HFFc6 (cell line): ENCODE measurements at regions not wholly inside any gene's neighbourhood (a gene's known extent, or its start where the extent isn't known, plus 50 kb on each side); places are given as distances from the start of the nearest gene placed in this dataset.
"Not testable (repeated sequence)": the region's sequence is repeated elsewhere in the genome, so short reads cannot be mapped to it uniquely, and the experiment has no call there.

Experiments
- DNase-seq: peaks from one replicate; pipeline ENCODE4 v3.0.0-alpha.2; 2018
- H3K27ac Mint-ChIP-seq: 2 replicates; pipeline ENCODE4 v1.8.0; 2020; ENCODE audit warnings: mild to moderate bottlenecking, mixed read lengths
- H3K27me3 Mint-ChIP-seq: 2 replicates; pipeline ENCODE4 v1.8.0; 2021; ENCODE audit warnings: mild to moderate bottlenecking, moderate library complexity, mixed read lengths; ENCODE audit not compliant: insufficient read depth
- H3K36me3 Mint-ChIP-seq: 2 replicates; pipeline ENCODE4 v1.8.0; 2021; ENCODE audit warnings: low read depth, mixed read lengths
- H3K4me1 Mint-ChIP-seq: 2 replicates; pipeline ENCODE4 v1.8.0; 2020; ENCODE audit warnings: low read depth, mixed read lengths
- H3K4me3 Mint-ChIP-seq: 2 replicates; pipeline ENCODE4 v1.8.0; 2020; ENCODE audit warnings: mild to moderate bottlenecking, moderate library complexity, mixed read lengths
- H3K9me3 Mint-ChIP-seq: 2 replicates; pipeline ENCODE4 v1.8.0; 2020; ENCODE audit warnings: mild to moderate bottlenecking, mixed read lengths
- CTCF ChIP-seq: fragments of 200-600 bp; sonication (generic); IDR thresholded peaks from 2 replicates; pipeline ENCODE4 v1.5.0; 2021; ENCODE audit warnings: antibody characterized with exemption, mild to moderate bottlenecking

DNA sequence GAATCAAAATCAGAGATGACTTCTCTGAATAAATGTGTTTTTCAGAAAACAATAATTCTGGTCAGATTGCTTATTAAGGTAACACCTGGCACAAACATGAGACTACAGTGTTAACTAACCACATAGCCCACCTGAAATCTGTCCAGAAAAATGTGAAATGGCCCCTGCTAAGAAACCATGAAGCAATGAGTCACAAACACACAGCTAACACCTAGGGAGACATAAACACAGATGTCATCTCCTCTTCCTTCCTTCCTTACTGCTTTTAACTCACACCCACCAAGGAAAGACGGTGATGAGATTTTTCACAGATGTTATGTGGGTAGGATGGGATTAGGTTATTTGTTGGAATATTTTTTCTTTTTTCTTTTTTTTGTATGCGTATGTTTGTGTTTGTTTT is 315.0 kb upstream of the STAC start:
- H3K4me1 Mint-ChIP-seq, result no peaks in the 10 kb centered on the region
- H3K4me3 Mint-ChIP-seq, result no peak overlapping the region
- H3K27me3 Mint-ChIP-seq, result no peaks in the 10 kb centered on the region
- H3K27ac Mint-ChIP-seq, result no peak overlapping the region
- peaks cover 35% of the 10 kb centered on the region for H3K9me3 Mint-ChIP-seq
- no peaks in the 10 kb centered on the region for H3K36me3 Mint-ChIP-seq
- TF ChIP-seq CTCF, result no peak
- DNase-seq, result no peak

- Mint-ChIP-seq H3K36me3 (no peaks in the 10 kb centered on the region; the same call in none of the 2 replicates), H3K4me3 (no peak overlapping the region), H3K27me3 (no peaks in the 10 kb centered on the region), H3K27ac (no peak overlapping the region), H3K9me3 (peaks cover 38% of the 10 kb centered on the region), H3K4me1 (no peaks in the 10 kb centered on the region)
- no peak for TF ChIP-seq CTCF
- no peak for DNase-seq
Measured at GRCh38 chr3:36075491-36075890, 304.8 kb upstream of the STAC start.

DNA sequence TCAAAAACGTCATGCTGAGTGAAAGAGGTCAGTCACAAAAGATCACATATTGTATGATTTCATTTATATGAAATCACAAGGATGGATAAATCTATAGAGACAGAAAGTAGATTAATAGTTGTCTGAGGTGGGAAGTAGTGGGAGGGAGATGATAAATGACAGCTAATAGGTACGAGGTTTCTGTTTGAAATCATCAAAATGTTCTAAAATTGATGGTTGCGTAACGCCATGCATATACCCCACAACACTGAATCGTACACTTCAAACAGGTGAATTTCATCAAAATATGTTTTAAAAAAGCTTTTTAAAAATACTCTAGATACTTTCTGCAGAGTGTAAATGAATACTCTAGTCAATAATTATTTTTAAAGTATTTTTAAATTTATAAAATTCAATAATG is 303.0 kb upstream of the STAC start:
- H3K27ac Mint-ChIP-seq, result no peak overlapping the region
- peaks cover 42% of the 10 kb centered on the region for H3K9me3 Mint-ChIP-seq
- H3K36me3 Mint-ChIP-seq, result no peaks in the 10 kb centered on the region; the same call in 1 of the 2 replicates
- no peaks in the 10 kb centered on the region for H3K4me1 Mint-ChIP-seq
- DNase-seq, result no peak
- no peak for TF ChIP-seq CTCF
- no peak overlapping the region for H3K4me3 Mint-ChIP-seq
- no peaks in the 10 kb centered on the region for H3K27me3 Mint-ChIP-seq

GRCh38 chr3:36082958-36083357 is 297.3 kb upstream of the STAC start:
- H3K9me3 Mint-ChIP-seq, result peaks cover 36% of the 10 kb centered on the region
- not testable (repeated sequence) for H3K27ac Mint-ChIP-seq, H3K36me3 Mint-ChIP-seq, H3K4me3 Mint-ChIP-seq, DNase-seq, H3K27me3 Mint-ChIP-seq, H3K4me1 Mint-ChIP-seq

GRCh38 chr3:36095238-36095637 is 285.1 kb upstream of the STAC start:
- DNase-seq, result no peak
- TF ChIP-seq CTCF, result no peak
- no peak overlapping the region for H3K27ac Mint-ChIP-seq
- H3K4me1 Mint-ChIP-seq, result no peaks in the 10 kb centered on the region
- no peaks in the 10 kb centered on the region for H3K27me3 Mint-ChIP-seq
- no peaks in the 10 kb centered on the region for H3K36me3 Mint-ChIP-seq
- no peak overlapping the region for H3K4me3 Mint-ChIP-seq
- H3K9me3 Mint-ChIP-seq, result peaks cover 26% of the 10 kb centered on the region

GRCh38 chr3:36097209-36097608 is 283.1 kb upstream of the STAC start:
- no peak for DNase-seq
- Mint-ChIP-seq H3K9me3 (peaks cover 42% of the 10 kb centered on the region), H3K27ac (no peak overlapping the region), H3K36me3 (no peaks in the 10 kb centered on the region), H3K27me3 (no peaks in the 10 kb centered on the region), H3K4me1 (no peaks in the 10 kb centered on the region), H3K4me3 (no peak overlapping the region)
- no peak for TF ChIP-seq CTCF
